ENCODE measurements at regions not wholly inside any gene's neighbourhood (a gene's known extent, or its start where the extent isn't known, plus 50 kb on each side); places are given as distances from the start of the nearest gene placed in this dataset.
A peak's percentile ranks its signal among the peaks of the same experiment; 100 is the strongest.

GRCh38 chr10:3525832-3526449 lies 259.1 kb downstream of the KLF6 start:
- Histone ChIP-seq H3K36me3 (no peaks in the 10 kb centered on the region), H3K27me3 (no peaks in the 10 kb centered on the region), H3K4me1 (peaks cover 0 to 44% (median 20%) of the 10 kb centered on the region in 12 donors), H3K27ac (peak overlapping the region in 9 of 12 donors; percentile 1 to 82 (median 66)), H3K4me3 (no peak overlapping the region), H3K9me3 (peaks cover 0 to 15% (median 0%) of the 10 kb centered on the region in 12 donors)
- DNase-seq (peak in 2 of 5 donors; percentile 42 to 52), ATAC-seq (peak in 3 of 4 donors; percentile 80 to 92 (median 89))
- TF ChIP-seq CTCF (IDR thresholded peaks at IDR 0.05) (no peak), POLR2A (IDR thresholded peaks at IDR 0.05) (no peak)
- intact Hi-C loops (cut with DNase I), result loop anchor here in 2 of 10 donors (5.0 kb wide), 2 partner anchors 34 to 46 kb away; no protein-coding TSS in a partner anchor
- 74 to 83% (median 81%) methylated on average over 11 of the region's 11 CpGs for WGBS, 4 donors

- H3K9me3 ChIP-seq, result peaks cover 0 to 15% (median 0%) of the 10 kb centered on the region in 12 donors
- TF ChIP-seq POLR2A (IDR thresholded peaks at IDR 0.05) (no peak), CTCF (IDR thresholded peaks at IDR 0.05) (no peak)
- H3K4me1 ChIP-seq, result peaks cover 0 to 39% (median 19%) of the 10 kb centered on the region in 12 donors
- WGBS, 4 donors, result 92 to 95% (median 94%) methylated on average over 7 of the region's 7 CpGs
- no peak for DNase-seq
- no peaks in the 10 kb centered on the region for H3K36me3 ChIP-seq
- ATAC-seq, result no peak
- no peak overlapping the region for H3K27ac ChIP-seq
- intact Hi-C loops (cut with DNase I), result no loop called here
- H3K4me3 ChIP-seq, result no peak overlapping the region
- H3K27me3 ChIP-seq, result no peaks in the 10 kb centered on the region
Measured at GRCh38 chr10:3524086-3524960, 260.7 kb downstream of the KLF6 start.

GRCh38 chr10:3523309-3524050 lies 261.5 kb downstream of the KLF6 start:
- 89 to 95% (median 93%) methylated on average over 13 of the region's 13 CpGs for WGBS, 4 donors
- H3K4me1 ChIP-seq, result peaks cover 0 to 31% (median 14%) of the 10 kb centered on the region in 12 donors
- no peaks in the 10 kb centered on the region for H3K27me3 ChIP-seq
- intact Hi-C loops (cut with DNase I), result no loop called here
- no peaks in the 10 kb centered on the region for H3K36me3 ChIP-seq
- DNase-seq, result no peak
- TF ChIP-seq POLR2A (IDR thresholded peaks at IDR 0.05) (no peak), CTCF (IDR thresholded peaks at IDR 0.05) (no peak)
- no peak for ATAC-seq
- no peak overlapping the region for H3K27ac ChIP-seq
- H3K9me3 ChIP-seq, result peaks cover 0 to 15% (median 0%) of the 10 kb centered on the region in 12 donors
- no peak overlapping the region for H3K4me3 ChIP-seq

GRCh38 chr10:3516923-3517255 lies 268.1 kb downstream of the KLF6 start:
- no peaks in the 10 kb centered on the region for H3K36me3 ChIP-seq
- DNase-seq (no peak), ATAC-seq (no peak)
- H3K27ac ChIP-seq, result no peak overlapping the region
- no peak overlapping the region for H3K4me3 ChIP-seq
- no peaks in the 10 kb centered on the region for H3K9me3 ChIP-seq
- 75 to 85% (median 81%) methylated on average over 15 of the region's 15 CpGs for WGBS, 4 donors
- intact Hi-C loops (cut with DNase I), result no loop called here
- no peak for TF ChIP-seq POLR2A (IDR thresholded peaks at IDR 0.05)
- TF ChIP-seq CTCF (IDR thresholded peaks at IDR 0.05), result no peak
- H3K4me1 ChIP-seq, result peaks cover 0 to 8% (median 0%) of the 10 kb centered on the region in 12 donors
- no peaks in the 10 kb centered on the region for H3K27me3 ChIP-seq

Measured in heart left ventricle (tissue), 16 donors.